MM.1S (cell line): ENCODE measurements at regions not wholly inside any gene's neighbourhood (a gene's known extent, or its start where the extent isn't known, plus 50 kb on each side); places are given as distances from the start of the nearest gene placed in this dataset.

Source experiments
- DNase-seq: peaks from one replicate; pipeline ENCODE4 v3.0.0-alpha.2; 2015
- H2AFZ ChIP-seq: fragments of 300-600 bp; sonication (generic); 2 replicates; pipeline ENCODE4 v1.6.0; 2016; ENCODE audit warnings: antibody characterized with exemption, low read length
- H3F3A ChIP-seq: fragments of 300-600 bp; sonication (generic); 2 replicates; pipeline ENCODE4 v1.6.1; 2016; ENCODE audit warnings: mild to moderate bottlenecking, antibody characterized with exemption, low read length, moderate library complexity, mixed read lengths; ENCODE audit not compliant: insufficient read depth
- H3K27ac ChIP-seq: fragments of 300-600 bp; sonication (generic); 2 replicates; pipeline ENCODE4 v1.5.1; 2016; ENCODE audit warnings: mild to moderate bottlenecking, low read length
- H3K27me3 ChIP-seq: fragments of 300-600 bp; sonication (generic); replicated peaks from 2 replicates; pipeline ENCODE4 v1.6.0; 2016; ENCODE audit warnings: low read length; ENCODE audit not compliant: insufficient read depth
- H3K36me3 ChIP-seq: fragments of 300-600 bp; sonication (generic); replicated peaks from 2 replicates; pipeline ENCODE4 v1.6.1; 2016; ENCODE audit warnings: mild to moderate bottlenecking, low read length, mixed read lengths; ENCODE audit not compliant: insufficient read depth
- H3K4me1 ChIP-seq: fragments of 300-600 bp; sonication (generic); 2 replicates; pipeline ENCODE4 v1.6.1; 2016; ENCODE audit warnings: low read length, mixed read lengths
- H3K4me2 ChIP-seq: fragments of 300-600 bp; sonication (generic); 2 replicates; pipeline ENCODE4 v1.6.0; 2016; ENCODE audit warnings: low read depth, low read length
- H3K4me3 ChIP-seq: fragments of 300-600 bp; sonication (generic); 2 replicates; pipeline ENCODE4 v1.5.1; 2016; ENCODE audit warnings: low read length, mixed read lengths
- H3K79me2 ChIP-seq: fragments of 300-600 bp; sonication (generic); 2 replicates; pipeline ENCODE4 v1.6.1; 2016; ENCODE audit warnings: mixed run types, low read length, mixed read lengths
- H3K9ac ChIP-seq: fragments of 300-600 bp; sonication (generic); 2 replicates; pipeline ENCODE4 v1.6.1; 2016; ENCODE audit warnings: low read length, mixed read lengths
- H3K9me2 ChIP-seq: fragments of 300-600 bp; sonication (generic); replicated peaks from 2 replicates; pipeline ENCODE4 v1.6.1; 2016; ENCODE audit warnings: mild to moderate bottlenecking, low read length, mixed read lengths; ENCODE audit not compliant: insufficient read depth
- H3K9me3 ChIP-seq: fragments of 300-600 bp; sonication (generic); replicated peaks from 2 replicates; pipeline ENCODE4 v1.6.1; 2016; ENCODE audit warnings: mild to moderate bottlenecking, low read length, mixed read lengths; ENCODE audit not compliant: insufficient read depth
- H4K20me1 ChIP-seq: fragments of 300-600 bp; sonication (generic); 2 replicates; pipeline ENCODE4 v1.6.1; 2016; ENCODE audit warnings: mild to moderate bottlenecking, low read length, moderate library complexity, mixed read lengths; ENCODE audit not compliant: insufficient read depth
- EZH2 ChIP-seq: fragments of 300-600 bp; sonication (generic); optimal IDR thresholded peaks from 2 replicates; pipeline ENCODE3; 2017; ENCODE audit warnings: low read depth, mild to moderate bottlenecking, antibody characterized with exemption, low read length, mixed read lengths
- EZH2phosphoT487 ChIP-seq: fragments of 300-600 bp; sonication (generic); IDR thresholded peaks from 2 replicates; pipeline ENCODE4 v1.6.1; 2018; ENCODE audit warnings: antibody characterized with exemption, low read length
- TF ChIP-seq, protein P1 (sequence below): fragments of 300-600 bp; sonication (generic); IDR thresholded peaks from 2 replicates; pipeline ENCODE4 v1.5.1; 2016; ENCODE audit warnings: antibody characterized with exemption, low read length, mixed read lengths

DNA sequence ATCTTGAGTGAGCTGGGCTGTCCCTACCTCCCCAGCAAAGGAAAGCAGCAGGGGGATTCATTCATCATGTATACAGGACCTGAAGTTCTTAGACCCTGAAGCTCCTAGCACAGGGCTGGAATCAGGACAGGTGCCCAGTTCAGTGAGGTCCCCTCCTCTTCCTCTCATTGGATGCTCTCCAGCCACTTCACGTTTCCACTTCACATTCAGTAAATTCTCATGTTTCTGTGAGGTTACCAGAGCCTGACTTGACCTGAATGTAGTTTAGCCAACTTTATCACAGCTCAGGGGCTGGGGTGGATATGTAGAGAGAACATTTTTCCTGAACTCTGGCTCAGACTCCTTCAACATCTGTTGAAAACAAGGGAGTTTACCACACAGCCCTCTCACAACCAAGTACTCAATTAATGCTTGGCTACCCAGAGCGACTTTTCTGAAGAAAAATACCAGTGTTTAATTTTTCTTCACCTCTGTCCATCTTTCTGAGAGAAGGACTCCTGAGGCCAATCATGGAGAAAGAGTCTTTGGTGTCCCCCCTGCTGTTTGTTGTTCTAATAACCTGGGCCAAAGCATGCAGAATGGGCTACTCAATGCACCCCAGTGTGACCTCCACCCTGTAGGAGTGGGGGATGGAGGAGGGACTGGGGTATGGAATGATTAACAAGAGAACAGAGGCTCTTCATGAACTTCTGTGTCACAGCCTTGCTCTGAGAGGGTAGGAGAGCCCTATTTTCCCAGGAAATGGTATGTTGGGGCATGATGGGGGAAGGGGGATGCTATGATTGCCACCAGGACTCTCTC, 108.3 kb upstream of the FGGY start:
- no peak for TF ChIP-seq EZH2
- TF ChIP-seq, protein P1, sequence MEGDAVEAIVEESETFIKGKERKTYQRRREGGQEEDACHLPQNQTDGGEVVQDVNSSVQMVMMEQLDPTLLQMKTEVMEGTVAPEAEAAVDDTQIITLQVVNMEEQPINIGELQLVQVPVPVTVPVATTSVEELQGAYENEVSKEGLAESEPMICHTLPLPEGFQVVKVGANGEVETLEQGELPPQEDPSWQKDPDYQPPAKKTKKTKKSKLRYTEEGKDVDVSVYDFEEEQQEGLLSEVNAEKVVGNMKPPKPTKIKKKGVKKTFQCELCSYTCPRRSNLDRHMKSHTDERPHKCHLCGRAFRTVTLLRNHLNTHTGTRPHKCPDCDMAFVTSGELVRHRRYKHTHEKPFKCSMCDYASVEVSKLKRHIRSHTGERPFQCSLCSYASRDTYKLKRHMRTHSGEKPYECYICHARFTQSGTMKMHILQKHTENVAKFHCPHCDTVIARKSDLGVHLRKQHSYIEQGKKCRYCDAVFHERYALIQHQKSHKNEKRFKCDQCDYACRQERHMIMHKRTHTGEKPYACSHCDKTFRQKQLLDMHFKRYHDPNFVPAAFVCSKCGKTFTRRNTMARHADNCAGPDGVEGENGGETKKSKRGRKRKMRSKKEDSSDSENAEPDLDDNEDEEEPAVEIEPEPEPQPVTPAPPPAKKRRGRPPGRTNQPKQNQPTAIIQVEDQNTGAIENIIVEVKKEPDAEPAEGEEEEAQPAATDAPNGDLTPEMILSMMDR, result no peak
- TF ChIP-seq EZH2phosphoT487, result no peak
- Histone ChIP-seq H3K27me3 (no peaks in the 10 kb centered on the region), H3K27ac (no peak overlapping the region)

DNA sequence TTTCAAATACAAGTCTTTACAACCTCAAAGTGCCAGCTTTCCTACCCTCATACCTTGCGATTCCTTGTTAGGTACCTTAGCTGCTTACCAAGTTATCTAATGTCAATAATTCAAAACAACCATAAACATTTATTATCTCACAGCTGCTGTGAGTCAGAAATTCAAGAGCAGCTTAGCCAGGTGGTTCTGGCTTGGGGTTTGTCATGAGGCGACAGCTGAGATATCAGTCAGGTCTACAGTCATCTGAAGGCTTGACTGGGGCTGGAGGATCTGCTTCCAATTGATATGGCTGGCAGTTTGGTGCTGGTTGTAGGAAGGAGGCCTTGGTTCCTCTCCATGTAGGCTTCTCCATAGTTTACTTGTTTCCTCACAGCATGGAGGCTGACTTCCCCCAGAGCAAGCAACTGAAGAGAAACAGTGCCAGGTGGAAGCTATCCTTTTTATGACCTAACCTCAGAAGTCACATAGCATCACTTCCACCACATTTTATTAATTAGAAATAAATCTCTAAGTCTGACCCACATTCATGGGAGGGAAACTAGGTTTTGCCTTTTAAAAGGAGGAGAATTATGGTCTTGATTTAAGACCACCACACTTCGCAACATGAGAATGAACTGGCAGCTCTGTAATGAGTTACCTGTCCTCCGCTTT, 103.3 kb upstream of the FGGY start:
- no peak for DNase-seq
- TF ChIP-seq EZH2 (no peak), EZH2phosphoT487 (no peak)
- TF ChIP-seq, protein P1, result no peak
- H3K4me3 ChIP-seq, result no peak overlapping the region
- no peaks in the 10 kb centered on the region for H3K9me2 ChIP-seq
- H3K27ac ChIP-seq, result no peak overlapping the region
- no peak overlapping the region for H3K4me2 ChIP-seq
- H3K4me1 ChIP-seq, result no peaks in the 10 kb centered on the region
- no peak overlapping the region for H3K9ac ChIP-seq
- H3K27me3 ChIP-seq, result no peaks in the 10 kb centered on the region
- H3K79me2 ChIP-seq, result no peaks in the 10 kb centered on the region
- no peaks in the 10 kb centered on the region for H3K9me3 ChIP-seq
- no peaks in the 10 kb centered on the region for H3K36me3 ChIP-seq
- no peak overlapping the region for H2AFZ ChIP-seq
- H4K20me1 ChIP-seq, result no peaks in the 10 kb centered on the region
- H3F3A ChIP-seq, result no peaks in the 10 kb centered on the region

More for the DNA sequence above, 108.3 kb upstream of the FGGY start:
- DNase-seq, result no peak
- H3K4me3 ChIP-seq, result no peak overlapping the region
- no peaks in the 10 kb centered on the region for H3K79me2 ChIP-seq
- no peaks in the 10 kb centered on the region for H3F3A ChIP-seq
- H3K4me2 ChIP-seq, result no peak overlapping the region
- no peaks in the 10 kb centered on the region for H3K36me3 ChIP-seq
- no peaks in the 10 kb centered on the region for H4K20me1 ChIP-seq
- H3K9me3 ChIP-seq, result no peaks in the 10 kb centered on the region
- H3K9ac ChIP-seq, result no peak overlapping the region
- no peaks in the 10 kb centered on the region for H3K4me1 ChIP-seq
- H3K9me2 ChIP-seq, result no peaks in the 10 kb centered on the region
- no peak overlapping the region for H2AFZ ChIP-seq

DNA sequence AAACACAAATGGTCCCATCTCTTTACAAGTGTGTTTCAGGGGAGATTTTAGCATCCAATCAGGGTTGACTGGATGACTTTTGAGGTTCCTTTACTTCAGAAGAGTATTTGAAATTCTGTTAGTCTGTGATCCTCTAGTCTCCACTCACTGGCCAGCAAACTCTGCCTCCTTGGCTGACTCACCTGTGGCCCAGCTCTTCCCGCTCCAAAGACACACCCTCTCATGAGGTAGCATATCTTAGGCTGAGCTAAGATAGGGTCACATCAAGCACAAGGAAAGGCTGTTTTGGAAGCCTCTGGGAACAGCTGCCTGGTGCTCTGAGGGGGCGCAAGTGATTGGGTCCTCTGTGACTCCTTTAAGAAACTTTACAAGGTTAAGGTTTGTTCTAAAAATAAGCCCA, 102.3 kb upstream of the FGGY start:
- no peaks in the 10 kb centered on the region for H3K79me2 ChIP-seq
- no peak overlapping the region for H3K4me3 ChIP-seq
- H3K27ac ChIP-seq, result no peak overlapping the region
- no peaks in the 10 kb centered on the region for H3F3A ChIP-seq
- no peaks in the 10 kb centered on the region for H3K36me3 ChIP-seq
- H3K4me2 ChIP-seq, result no peak overlapping the region
- H3K9ac ChIP-seq, result no peak overlapping the region
- no peaks in the 10 kb centered on the region for H3K27me3 ChIP-seq
- no peaks in the 10 kb centered on the region for H3K4me1 ChIP-seq
- no peak for DNase-seq
- no peaks in the 10 kb centered on the region for H3K9me2 ChIP-seq
- no peaks in the 10 kb centered on the region for H3K9me3 ChIP-seq
- no peaks in the 10 kb centered on the region for H4K20me1 ChIP-seq
- no peak for TF ChIP-seq EZH2phosphoT487
- no peak for TF ChIP-seq EZH2
- TF ChIP-seq, protein P1, result no peak
- H2AFZ ChIP-seq, result no peak overlapping the region
